ENCODE measurements at regions not wholly inside any gene's neighbourhood (a gene's known extent, or its start where the extent isn't known, plus 50 kb on each side); places are given as distances from the start of the nearest gene placed in this dataset.

- Histone ChIP-seq H3K36me3 (no peaks in the 10 kb centered on the region), H3K4me1 (no peaks in the 10 kb centered on the region), H3K27me3 (no peaks in the 10 kb centered on the region), H3K27ac (no peak overlapping the region), H3K4me3 (no peak overlapping the region), H3K9me3 (no peaks in the 10 kb centered on the region)
- DNase-seq (no peak), ATAC-seq (no peak)
- TF ChIP-seq CTCF (IDR thresholded peaks at IDR 0.05) = no peak
- TF ChIP-seq POLR2A (IDR thresholded peaks at IDR 0.05) = no peak
- intact Hi-C loops (cut with DNase I) = no loop called here
- 60% methylated on average over 1 of the region's 1 CpG for WGBS (ENCODE audit: insufficient coverage, low coverage, low lambda C conversion rate, missing lambda C conversion rate)
Observed at GRCh38 chr11:90496722-90497121, 273.9 kb upstream of the CHORDC1 start.

GRCh38 chr11:90493379-90493778 is 270.5 kb upstream of the CHORDC1 start:
- ATAC-seq (no peak), DNase-seq (no peak)
- no peaks in the 10 kb centered on the region for H3K4me1 ChIP-seq
- no peaks in the 10 kb centered on the region for H3K9me3 ChIP-seq
- H3K27ac ChIP-seq = no peak overlapping the region
- no peak for TF ChIP-seq POLR2A (IDR thresholded peaks at IDR 0.05)
- no peak for TF ChIP-seq CTCF (IDR thresholded peaks at IDR 0.05)
- H3K4me3 ChIP-seq = no peak overlapping the region
- no peaks in the 10 kb centered on the region for H3K36me3 ChIP-seq
- no peaks in the 10 kb centered on the region for H3K27me3 ChIP-seq
- intact Hi-C loops (cut with DNase I) = no loop called here

- Histone ChIP-seq H3K9me3 (no peaks in the 10 kb centered on the region), H3K27me3 (no peaks in the 10 kb centered on the region), H3K4me1 (no peaks in the 10 kb centered on the region), H3K27ac (no peak overlapping the region), H3K36me3 (no peaks in the 10 kb centered on the region), H3K4me3 (no peak overlapping the region)
- WGBS (ENCODE audit: insufficient coverage, low coverage, low lambda C conversion rate, missing lambda C conversion rate) = 41% methylated on average over 2 of the region's 2 CpGs
- intact Hi-C loops (cut with DNase I) = no loop called here
- ATAC-seq (no peak), DNase-seq (no peak)
- TF ChIP-seq CTCF (IDR thresholded peaks at IDR 0.05) (no peak), POLR2A (IDR thresholded peaks at IDR 0.05) (no peak)
Observed at GRCh38 chr11:90491466-90491865, 268.6 kb upstream of the CHORDC1 start.

GRCh38 chr11:90476442-90477007 is 253.7 kb upstream of the CHORDC1 start:
- DNase-seq = peak in 2 of 3 donors; percentile 33 to 47
- WGBS (ENCODE audit: insufficient coverage, low coverage, low lambda C conversion rate, missing lambda C conversion rate) = 42% methylated on average over 2 of the region's 2 CpGs
- H3K27ac ChIP-seq = no peak overlapping the region
- intact Hi-C loops (cut with DNase I) = no loop called here
- H3K9me3 ChIP-seq = no peaks in the 10 kb centered on the region
- H3K4me1 ChIP-seq = no peaks in the 10 kb centered on the region
- H3K36me3 ChIP-seq = no peaks in the 10 kb centered on the region
- no peaks in the 10 kb centered on the region for H3K27me3 ChIP-seq
- ATAC-seq = peak; percentile 42 to 93 (median 60)
- H3K4me3 ChIP-seq = no peak overlapping the region
- TF ChIP-seq CTCF (IDR thresholded peaks at IDR 0.05) = peak; percentile 58 to 66 (median 60)
- TF ChIP-seq POLR2A (IDR thresholded peaks at IDR 0.05) = no peak

GRCh38 chr11:90468923-90469322 is 246.1 kb upstream of the CHORDC1 start:
- 83% methylated on average over 2 of the region's 2 CpGs for WGBS (ENCODE audit: insufficient coverage, low coverage, low lambda C conversion rate, missing lambda C conversion rate)
- no peak for ATAC-seq
- H3K9me3 ChIP-seq = no peaks in the 10 kb centered on the region

More at GRCh38 chr11:90468923-90469322, 246.1 kb upstream of the CHORDC1 start:
- Histone ChIP-seq H3K27me3 (no peaks in the 10 kb centered on the region), H3K36me3 (no peaks in the 10 kb centered on the region), H3K4me1 (no peaks in the 10 kb centered on the region), H3K27ac (no peak overlapping the region), H3K4me3 (no peak overlapping the region)
- intact Hi-C loops (cut with DNase I) = no loop called here
- TF ChIP-seq POLR2A (IDR thresholded peaks at IDR 0.05) = no peak
- no peak for TF ChIP-seq CTCF (IDR thresholded peaks at IDR 0.05)
- no peak for DNase-seq
